Liver (tissue), 8 donors: ENCODE measurements at regions not wholly inside any gene's neighbourhood (a gene's known extent, or its start where the extent isn't known, plus 50 kb on each side); places are given as distances from the start of the nearest gene placed in this dataset.

Experiments used
- DNase-seq: peaks from one replicate; pipeline ENCODE4 v3.0.0-alpha.2; 2017; ENCODE audit warnings: low spot score
- H3K27ac ChIP-seq, 2 donors: one replicate each; pipeline ENCODE4 v1.7.0; 2013; ENCODE audit warnings: inconsistent platforms in 2 of 2, low read length in 2 of 2, control low read depth in 1 of 2, low read depth in 1 of 2, mild to moderate bottlenecking in 1 of 2
- H3K27me3 ChIP-seq, 4 donors: one replicate each; pipeline versions ENCODE4 v1.6.1 to v1.7.0; 2013; ENCODE audit warnings: low read length in 3 of 4, inconsistent platforms in 1 of 4, mild to moderate bottlenecking in 1 of 4, moderate library complexity in 1 of 4; ENCODE audit not compliant: control insufficient read depth in 4 of 4, insufficient read depth in 4 of 4
- H3K36me3 ChIP-seq, 4 donors: one replicate each; pipeline versions ENCODE4 v1.6.1 to v1.7.0; 2013; ENCODE audit warnings: low read length in 3 of 4, mild to moderate bottlenecking in 3 of 4, low read depth in 1 of 4, moderate library complexity in 1 of 4; ENCODE audit not compliant: control insufficient read depth in 4 of 4, insufficient read depth in 3 of 4
- H3K4me1 ChIP-seq, 4 donors: one replicate each; pipeline versions ENCODE4 v1.6.1 to v1.7.0; 2013; ENCODE audit warnings: low read length in 3 of 4, mild to moderate bottlenecking in 3 of 4, moderate library complexity in 1 of 4; ENCODE audit not compliant: control insufficient read depth in 4 of 4, insufficient read depth in 4 of 4
- H3K4me3 ChIP-seq, 3 donors: one replicate each; pipeline versions ENCODE4 v1.6.1 to v1.7.0; 2013; ENCODE audit warnings: low read length in 3 of 3, control low read depth in 1 of 3, low read depth in 1 of 3, mild to moderate bottlenecking in 1 of 3
- H3K9ac ChIP-seq, 2 donors: one replicate each; pipeline ENCODE4 v1.7.0; 2013; ENCODE audit warnings: low read length in 2 of 2, mild to moderate bottlenecking in 2 of 2, moderate library complexity in 2 of 2, control low read depth in 1 of 2, low read depth in 1 of 2
- H3K9me3 ChIP-seq, 4 donors: one replicate each; pipeline versions ENCODE4 v1.6.1 to v1.7.0; 2013; ENCODE audit warnings: low read length in 3 of 4; ENCODE audit not compliant: control insufficient read depth in 4 of 4
- ATF3 ChIP-seq: IDR thresholded peaks from 2 replicates; pipeline ENCODE4 v1.6.1; 2016; ENCODE audit warnings: antibody characterized with exemption
- CTCF ChIP-seq: fragments of 150-350 bp; IDR thresholded peaks from 2 replicates; pipeline ENCODE4 v1.5.1; 2017; ENCODE audit warnings: improper control_type of control experiment, low read depth, low read length; ENCODE audit not compliant: missing input control
- EGR1 ChIP-seq, 2 donors: IDR thresholded peaks; 2 replicates each; pipeline ENCODE4 v1.6.1; 2016 to 2018; ENCODE audit warnings: antibody characterized with exemption in 2 of 2, low read depth in 2 of 2
- FOXA1 ChIP-seq: IDR thresholded peaks from 2 replicates; pipeline ENCODE4 v1.6.1; 2016; ENCODE audit warnings: antibody characterized with exemption
- FOXA2 ChIP-seq: IDR thresholded peaks from 2 replicates; pipeline ENCODE4 v1.6.1; 2016; ENCODE audit warnings: antibody characterized with exemption
- GABPA ChIP-seq, 2 donors: IDR thresholded peaks in 1 of 2; conservative IDR thresholded peaks in 1 of 2; 2 replicates each; pipeline ENCODE4 v1.6.1; 2016; ENCODE audit warnings: antibody characterized with exemption in 2 of 2, mild to moderate bottlenecking in 1 of 2, moderate library complexity in 1 of 2
- HNF4A ChIP-seq, 2 donors: conservative IDR thresholded peaks; 2 replicates each; pipeline ENCODE4 v1.6.1; 2016; ENCODE audit warnings: antibody characterized with exemption in 2 of 2, mild to moderate bottlenecking in 2 of 2
- HNF4G ChIP-seq: IDR thresholded peaks from 2 replicates; pipeline ENCODE4 v1.6.1; 2016; ENCODE audit warnings: antibody characterized with exemption
- JUND ChIP-seq, 2 donors: IDR thresholded peaks; 2 replicates each; pipeline ENCODE4 v1.6.1; 2016; ENCODE audit warnings: antibody characterized with exemption in 2 of 2
- MAX ChIP-seq: IDR thresholded peaks from 2 replicates; pipeline ENCODE4 v1.6.1; 2016; ENCODE audit warnings: antibody characterized with exemption
- NR2F2 ChIP-seq: IDR thresholded peaks from 2 replicates; pipeline ENCODE4 v1.6.1; 2016; ENCODE audit warnings: antibody characterized with exemption
- REST ChIP-seq: IDR thresholded peaks from 2 replicates; pipeline ENCODE4 v1.6.1; 2016; ENCODE audit warnings: antibody characterized with exemption, mild to moderate bottlenecking
- RXRA ChIP-seq, 2 donors: IDR thresholded peaks; 2 replicates each; pipeline ENCODE4 v1.6.1; 2017 to 2018; ENCODE audit warnings: antibody characterized with exemption in 2 of 2, mild to moderate bottlenecking in 1 of 2
- SP1 ChIP-seq: IDR thresholded peaks from 2 replicates; pipeline ENCODE4 v1.6.1; 2018; ENCODE audit warnings: antibody characterized with exemption, mild to moderate bottlenecking
- TAF1 ChIP-seq: conservative IDR thresholded peaks from 2 replicates; pipeline ENCODE4 v1.6.1; 2016; ENCODE audit warnings: antibody characterized with exemption, mild to moderate bottlenecking
- YY1 ChIP-seq: IDR thresholded peaks from 2 replicates; pipeline ENCODE4 v1.6.1; 2016; ENCODE audit warnings: antibody characterized with exemption, mild to moderate bottlenecking
- ZBTB33 ChIP-seq: IDR thresholded peaks from 2 replicates; pipeline ENCODE4 v1.6.1; 2016; ENCODE audit warnings: antibody characterized with exemption
- WGBS: extraction: QIAGEN DNeasy Blood & Tissue Kit; methylation state at CpG from one replicate; pipeline ENCODE4 v1.1.7; 2013; 5-methylcytosine and 5-hydroxymethylcytosine counted together
- donor health status: healthy.
- donor health status: healthy.
- donor health status: healthy.
- donor health status: healthy.
- donor health status: healthy.

- TF ChIP-seq JUND (IDR thresholded peaks at IDR 0.05) (no peak), NR2F2 (no peak), GABPA (IDR thresholded peaks at IDR 0.05 in 1 of 2, conservative IDR thresholded peaks at IDR 0.05 in 1 of 2) (no peak), REST (no peak), TAF1 (no peak), ATF3 (no peak), ZBTB33 (no peak), CTCF (no peak), HNF4G (no peak), MAX (no peak), HNF4A (conservative IDR thresholded peaks at IDR 0.05) (no peak), SP1 (no peak), EGR1 (IDR thresholded peaks at IDR 0.05; ENCODE audit: low read depth in 2 of 2) (no peak), FOXA1 (no peak), YY1 (no peak)
- Histone ChIP-seq H3K4me1 (no peaks in the 10 kb centered on the region), H3K27ac (no peak overlapping the region), H3K9ac (no peak overlapping the region), H3K36me3 (no peaks in the 10 kb centered on the region), H3K4me3 (no peak overlapping the region), H3K27me3 (no peaks in the 10 kb centered on the region), H3K9me3 (no peaks in the 10 kb centered on the region)
- DNase-seq: no peak
- 74% methylated on average over 6 of the region's 6 CpGs for WGBS
These were observed 1103.3 kb upstream of the EEF2KMT start for GRCh38 chr16:6200861-6201260.

- Histone ChIP-seq H3K4me3 (no peak overlapping the region), H3K27me3 (no peaks in the 10 kb centered on the region), H3K27ac (no peak overlapping the region), H3K4me1 (no peaks in the 10 kb centered on the region), H3K36me3 (no peaks in the 10 kb centered on the region), H3K9ac (no peak overlapping the region), H3K9me3 (no peaks in the 10 kb centered on the region)
- 74% methylated on average over 6 of the region's 6 CpGs for WGBS
- DNase-seq: no peak
- no peak for TF ChIP-seq FOXA2
- TF ChIP-seq MAX: no peak
- no peak for TF ChIP-seq TAF1
- TF ChIP-seq ZBTB33: no peak
- no peak for TF ChIP-seq GABPA (IDR thresholded peaks at IDR 0.05 in 1 of 2, conservative IDR thresholded peaks at IDR 0.05 in 1 of 2)
- TF ChIP-seq NR2F2: no peak
- TF ChIP-seq RXRA (IDR thresholded peaks at IDR 0.05): no peak
- TF ChIP-seq CTCF: no peak
- TF ChIP-seq JUND (IDR thresholded peaks at IDR 0.05): no peak
- no peak for TF ChIP-seq HNF4A (conservative IDR thresholded peaks at IDR 0.05)
- no peak for TF ChIP-seq SP1
- TF ChIP-seq EGR1 (IDR thresholded peaks at IDR 0.05; ENCODE audit: low read depth in 2 of 2): no peak
These were observed 1102.7 kb upstream of the EEF2KMT start for GRCh38 chr16:6200271-6200670.
